ENCODE measurements at regions not wholly inside any gene's neighbourhood (a gene's known extent, or its start where the extent isn't known, plus 50 kb on each side); places are given as distances from the start of the nearest gene placed in this dataset.

DNA sequence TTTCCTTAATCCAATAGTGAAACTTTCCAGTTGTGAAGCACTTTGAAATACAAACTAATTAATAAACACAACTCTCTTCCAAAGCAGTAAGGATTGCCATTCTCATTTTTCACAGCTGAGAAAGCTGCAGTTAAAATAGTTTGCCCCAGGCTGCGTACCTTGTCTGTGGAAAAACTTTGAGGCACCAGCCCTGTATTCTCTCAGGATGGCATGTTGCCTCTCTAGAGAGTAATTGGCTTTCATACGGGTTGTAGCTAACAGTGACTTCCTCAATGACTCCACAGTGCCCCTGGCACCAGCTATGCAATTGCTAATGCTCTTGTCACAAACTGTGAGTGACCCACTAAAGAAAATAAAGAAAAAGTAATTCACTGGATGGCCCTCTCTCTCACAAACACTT lies 345.7 kb downstream of the MTX2 start:
- ChIA-PET POLR2A (no interaction called here), CTCF (interaction anchor here (0.9 to 1.3 kb wide), 4 partner anchors 22 to 160 kb away, joined by 3 to 6 read pairs (median 3); no protein-coding TSS in a partner anchor)
- Histone ChIP-seq H3K4me1 (ENCODE audit: control insufficient read depth, insufficient read depth, low read length) (0 out of 2 replicates have a peak, but pooled peaks cover 5% of the 10 kb centered on the region), H3K9me3 (ENCODE audit: control insufficient read depth, insufficient read depth, low read depth, low read length) (no peaks in the 10 kb centered on the region), H3K36me3 (ENCODE audit: control insufficient read depth in 2 of 2, insufficient read depth in 1 of 2, low read length in 2 of 2) (no peaks in the 10 kb centered on the region), H3K4me3 (ENCODE audit: low read depth, low read length) (no peak overlapping the region), H3K27ac (ENCODE audit: extremely low read depth, low read depth, low read length) (no peak overlapping the region)
- TF ChIP-seq ZNF2 (tag by site-specific recombination; IDR thresholded peaks at IDR 0.05): no peak

DNA sequence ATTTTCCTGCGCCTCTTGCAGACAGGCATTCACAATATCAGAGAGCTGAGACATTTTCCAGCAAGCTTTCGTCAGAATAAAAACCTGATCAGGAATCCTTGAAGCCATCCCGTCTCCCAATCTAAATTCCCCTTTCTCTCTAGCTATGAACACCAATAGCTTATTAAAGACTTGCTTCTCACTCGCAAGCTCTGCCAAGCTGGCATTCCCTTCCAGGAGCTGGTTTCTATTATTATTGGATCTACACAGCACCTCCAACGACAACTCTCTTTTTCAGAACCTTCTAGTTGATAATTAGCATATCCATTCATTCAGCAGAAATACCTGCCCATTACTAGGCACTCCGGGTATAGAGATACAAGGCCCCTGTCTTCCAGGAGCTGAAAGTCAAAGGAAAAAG lies 350.3 kb downstream of the MTX2 start:
- Histone ChIP-seq H3K4me3 (ENCODE audit: low read depth, low read length) (no peak overlapping the region), H3K9me3 (ENCODE audit: control insufficient read depth, insufficient read depth, low read depth, low read length) (no peaks in the 10 kb centered on the region), H3K4me1 (ENCODE audit: control insufficient read depth, insufficient read depth, low read length) (no peaks in the 10 kb centered on the region), H3K27ac (ENCODE audit: extremely low read depth, low read depth, low read length) (no peak overlapping the region), H3K36me3 (ENCODE audit: control insufficient read depth in 2 of 2, insufficient read depth in 1 of 2, low read length in 2 of 2) (no peaks in the 10 kb centered on the region)
- ChIA-PET CTCF (interaction anchor here (0.6 to 1.4 kb wide), 2 partner anchors 35 to 164 kb away, joined by 3 to 4 read pairs; no protein-coding TSS in a partner anchor), POLR2A (interaction anchor here (0.5 kb wide), 1 partner anchor 483 kb away, joined by 4 read pairs; no protein-coding TSS in a partner anchor)
- no peak for TF ChIP-seq ZNF10 (tag by site-specific recombination; IDR thresholded peaks at IDR 0.05)
- TF ChIP-seq PRDM1 (tag by site-specific recombination; IDR thresholded peaks at IDR 0.05): no peak
- no peak for TF ChIP-seq MZF1 (tag by site-specific recombination; IDR thresholded peaks at IDR 0.05; ENCODE audit: borderline replicate concordance)
- TF ChIP-seq, protein P1, sequence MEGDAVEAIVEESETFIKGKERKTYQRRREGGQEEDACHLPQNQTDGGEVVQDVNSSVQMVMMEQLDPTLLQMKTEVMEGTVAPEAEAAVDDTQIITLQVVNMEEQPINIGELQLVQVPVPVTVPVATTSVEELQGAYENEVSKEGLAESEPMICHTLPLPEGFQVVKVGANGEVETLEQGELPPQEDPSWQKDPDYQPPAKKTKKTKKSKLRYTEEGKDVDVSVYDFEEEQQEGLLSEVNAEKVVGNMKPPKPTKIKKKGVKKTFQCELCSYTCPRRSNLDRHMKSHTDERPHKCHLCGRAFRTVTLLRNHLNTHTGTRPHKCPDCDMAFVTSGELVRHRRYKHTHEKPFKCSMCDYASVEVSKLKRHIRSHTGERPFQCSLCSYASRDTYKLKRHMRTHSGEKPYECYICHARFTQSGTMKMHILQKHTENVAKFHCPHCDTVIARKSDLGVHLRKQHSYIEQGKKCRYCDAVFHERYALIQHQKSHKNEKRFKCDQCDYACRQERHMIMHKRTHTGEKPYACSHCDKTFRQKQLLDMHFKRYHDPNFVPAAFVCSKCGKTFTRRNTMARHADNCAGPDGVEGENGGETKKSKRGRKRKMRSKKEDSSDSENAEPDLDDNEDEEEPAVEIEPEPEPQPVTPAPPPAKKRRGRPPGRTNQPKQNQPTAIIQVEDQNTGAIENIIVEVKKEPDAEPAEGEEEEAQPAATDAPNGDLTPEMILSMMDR (tag by site-specific recombination; IDR thresholded peaks at IDR 0.05): no peak
- TF ChIP-seq, protein P2, sequence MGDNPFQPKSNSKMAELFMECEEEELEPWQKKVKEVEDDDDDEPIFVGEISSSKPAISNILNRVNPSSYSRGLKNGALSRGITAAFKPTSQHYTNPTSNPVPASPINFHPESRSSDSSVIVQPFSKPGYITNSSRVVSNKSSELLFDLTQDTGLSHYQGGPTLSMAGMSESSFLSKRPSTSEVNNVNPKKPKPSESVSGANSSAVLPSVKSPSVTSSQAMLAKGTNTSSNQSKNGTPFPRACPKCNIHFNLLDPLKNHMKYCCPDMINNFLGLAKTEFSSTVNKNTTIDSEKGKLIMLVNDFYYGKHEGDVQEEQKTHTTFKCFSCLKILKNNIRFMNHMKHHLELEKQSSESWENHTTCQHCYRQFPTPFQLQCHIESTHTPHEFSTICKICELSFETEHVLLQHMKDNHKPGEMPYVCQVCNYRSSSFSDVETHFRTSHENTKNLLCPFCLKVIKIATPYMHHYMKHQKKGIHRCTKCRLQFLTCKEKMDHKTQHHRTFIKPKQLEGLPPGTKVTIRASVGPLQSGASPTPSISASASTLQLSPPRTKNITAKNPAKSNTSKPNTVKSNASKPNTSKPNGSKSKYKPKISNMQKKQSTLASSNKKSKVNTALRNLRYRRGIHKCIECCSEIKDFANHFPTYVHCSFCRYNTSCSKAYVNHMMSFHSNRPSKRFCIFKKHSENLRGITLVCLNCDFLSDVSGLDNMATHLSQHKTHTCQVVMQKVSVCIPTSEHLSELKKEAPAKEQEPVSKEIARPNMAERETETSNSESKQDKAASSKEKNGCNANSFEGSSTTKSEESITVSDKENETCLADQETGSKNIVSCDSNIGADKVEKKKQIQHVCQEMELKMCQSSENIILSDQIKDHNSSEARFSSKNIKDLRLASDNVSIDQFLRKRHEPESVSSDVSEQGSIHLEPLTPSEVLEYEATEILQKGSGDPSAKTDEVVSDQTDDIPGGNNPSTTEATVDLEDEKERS (tag by site-specific recombination; IDR thresholded peaks at IDR 0.05): no peak
- TF ChIP-seq BCL11A (tag by site-specific recombination; IDR thresholded peaks at IDR 0.05; ENCODE audit: low read depth): no peak
- no peak for TF ChIP-seq ZBTB20 (tag by site-specific recombination; IDR thresholded peaks at IDR 0.05)
- no peak for TF ChIP-seq ZNF768 (tag by site-specific recombination; IDR thresholded peaks at IDR 0.05)
- no peak for TF ChIP-seq MYNN (tag by site-specific recombination; IDR thresholded peaks at IDR 0.05; ENCODE audit: borderline replicate concordance)
- TF ChIP-seq OVOL3 (tag by site-specific recombination; IDR thresholded peaks at IDR 0.05): no peak
- TF ChIP-seq, protein P3, sequence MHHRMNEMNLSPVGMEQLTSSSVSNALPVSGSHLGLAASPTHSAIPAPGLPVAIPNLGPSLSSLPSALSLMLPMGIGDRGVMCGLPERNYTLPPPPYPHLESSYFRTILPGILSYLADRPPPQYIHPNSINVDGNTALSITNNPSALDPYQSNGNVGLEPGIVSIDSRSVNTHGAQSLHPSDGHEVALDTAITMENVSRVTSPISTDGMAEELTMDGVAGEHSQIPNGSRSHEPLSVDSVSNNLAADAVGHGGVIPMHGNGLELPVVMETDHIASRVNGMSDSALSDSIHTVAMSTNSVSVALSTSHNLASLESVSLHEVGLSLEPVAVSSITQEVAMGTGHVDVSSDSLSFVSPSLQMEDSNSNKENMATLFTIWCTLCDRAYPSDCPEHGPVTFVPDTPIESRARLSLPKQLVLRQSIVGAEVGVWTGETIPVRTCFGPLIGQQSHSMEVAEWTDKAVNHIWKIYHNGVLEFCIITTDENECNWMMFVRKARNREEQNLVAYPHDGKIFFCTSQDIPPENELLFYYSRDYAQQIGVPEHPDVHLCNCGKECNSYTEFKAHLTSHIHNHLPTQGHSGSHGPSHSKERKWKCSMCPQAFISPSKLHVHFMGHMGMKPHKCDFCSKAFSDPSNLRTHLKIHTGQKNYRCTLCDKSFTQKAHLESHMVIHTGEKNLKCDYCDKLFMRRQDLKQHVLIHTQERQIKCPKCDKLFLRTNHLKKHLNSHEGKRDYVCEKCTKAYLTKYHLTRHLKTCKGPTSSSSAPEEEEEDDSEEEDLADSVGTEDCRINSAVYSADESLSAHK (tag by site-specific recombination; IDR thresholded peaks at IDR 0.05): no peak
- TF ChIP-seq ZNF423 (tag by site-specific recombination; IDR thresholded peaks at IDR 0.05): no peak
- TF ChIP-seq MEIS1 (CRISPR knock-in tag; IDR thresholded peaks at IDR 0.05; ENCODE audit: borderline replicate concordance): no peak
- no peak for TF ChIP-seq ZNF24 (tag by site-specific recombination; IDR thresholded peaks at IDR 0.05)
- TF ChIP-seq FEZF1 (tag by site-specific recombination; IDR thresholded peaks at IDR 0.05): no peak
- no peak for TF ChIP-seq ZNF791 (tag by site-specific recombination; IDR thresholded peaks at IDR 0.05)
- no peak for TF ChIP-seq WT1 (tag by site-specific recombination; IDR thresholded peaks at IDR 0.05)
- TF ChIP-seq ZNF157 (tag by site-specific recombination; IDR thresholded peaks at IDR 0.05): no peak
- no peak for TF ChIP-seq ZNF830 (tag by site-specific recombination; IDR thresholded peaks at IDR 0.05; ENCODE audit: low read depth)
